Ureter (tissue), 1 donor: ENCODE measurements at regions not wholly inside any gene's neighbourhood (a gene's known extent, or its start where the extent isn't known, plus 50 kb on each side); places are given as distances from the start of the nearest gene placed in this dataset.
"Not testable (repeated sequence)": the region's sequence is repeated elsewhere in the genome, so short reads cannot be mapped to it uniquely, and the experiment has no call there.

Experiments
- DNase-seq: peaks from one replicate; pipeline ENCODE4 v3.0.0-alpha.2; 2020; ENCODE audit warnings: low spot score
- donor health status: DM: yes; HTN: yes; CAD: no.

DNA sequence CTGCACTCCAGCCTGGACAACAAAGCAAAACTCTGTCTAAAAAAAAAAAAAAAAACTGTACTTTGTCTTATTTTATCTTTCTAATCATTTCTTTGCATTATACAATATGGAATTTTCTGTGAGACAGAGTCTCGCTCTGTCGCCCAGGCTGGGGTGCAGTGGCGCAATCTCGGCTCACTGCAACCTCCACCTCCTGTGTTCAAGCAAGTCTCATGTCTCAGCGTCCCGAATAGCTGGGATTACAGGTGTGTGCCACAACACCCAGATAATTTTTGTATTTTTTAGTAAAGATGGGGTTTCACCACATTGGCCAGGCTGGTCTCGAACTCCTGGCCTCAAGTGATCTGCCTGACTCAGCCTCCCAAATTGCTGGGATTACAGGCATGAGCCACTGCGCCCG is 90.0 kb downstream of the MRPL14 start:
- DNase-seq, result not testable (repeated sequence)

DNA sequence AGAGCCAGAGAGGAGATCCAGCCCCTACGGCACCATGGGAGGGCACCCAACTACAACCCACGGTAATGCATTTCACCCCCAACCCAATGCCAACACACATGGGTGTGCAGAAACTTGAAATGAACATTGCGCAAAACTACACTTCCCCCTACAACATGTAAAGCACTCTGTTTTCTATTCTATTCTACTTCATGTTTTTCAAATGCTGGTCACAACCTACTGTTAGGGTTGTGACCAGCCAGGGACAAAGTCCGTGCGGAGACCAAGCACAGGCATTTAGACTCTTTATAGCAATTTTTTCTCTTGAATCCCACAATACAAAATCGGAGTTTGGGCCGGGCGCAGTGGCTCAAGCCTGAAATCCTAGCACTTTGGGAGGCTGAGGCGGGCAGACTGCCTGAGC is 90.6 kb downstream of the MRPL14 start:
- peak; percentile 39 for DNase-seq

- peak; percentile 33 for DNase-seq
These were observed 91.1 kb downstream of the MRPL14 start for GRCh38 chr6:44036196-44036595.

DNA sequence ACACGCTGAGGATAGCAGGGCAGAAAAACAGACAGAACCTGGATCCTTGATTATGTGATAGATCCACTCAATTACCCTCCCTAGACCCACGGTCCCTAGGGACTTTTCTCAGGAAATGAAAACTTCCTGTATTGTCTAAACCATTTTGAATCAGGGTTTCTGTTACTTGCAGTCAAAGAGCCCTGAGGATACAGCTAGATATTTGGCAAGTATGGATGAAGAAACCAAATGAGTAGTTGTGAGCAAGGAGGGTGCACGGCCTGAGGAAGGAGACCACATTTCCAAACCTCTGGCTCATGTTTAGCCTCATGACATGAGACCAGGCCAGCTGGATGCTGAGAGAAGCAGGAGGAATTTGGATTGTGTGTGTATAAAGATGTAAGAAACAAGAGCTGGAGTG is 91.6 kb downstream of the MRPL14 start:
- peak; percentile 39 for DNase-seq

DNA sequence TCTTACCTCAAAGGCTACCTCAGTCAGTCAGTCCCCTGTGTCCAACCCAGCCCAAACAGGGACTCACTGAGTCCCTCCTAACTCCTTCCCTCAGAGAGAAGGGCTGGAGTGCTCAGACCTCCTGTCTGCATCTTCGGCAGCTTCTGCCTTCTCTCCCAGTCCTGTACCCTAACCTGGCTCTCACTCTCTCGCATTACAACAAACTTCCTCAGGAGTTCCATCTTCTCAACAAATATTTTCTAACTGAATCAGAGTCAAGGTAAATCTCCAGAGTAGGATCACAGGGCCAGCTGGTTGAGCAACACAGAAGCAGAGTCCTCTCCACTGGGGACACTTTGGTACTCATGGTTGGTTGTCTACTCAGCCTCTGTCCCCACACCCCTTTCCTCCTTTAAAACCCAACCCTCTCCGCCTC is 92.3 kb downstream of the MRPL14 start:
- DNase-seq, result no peak

DNA sequence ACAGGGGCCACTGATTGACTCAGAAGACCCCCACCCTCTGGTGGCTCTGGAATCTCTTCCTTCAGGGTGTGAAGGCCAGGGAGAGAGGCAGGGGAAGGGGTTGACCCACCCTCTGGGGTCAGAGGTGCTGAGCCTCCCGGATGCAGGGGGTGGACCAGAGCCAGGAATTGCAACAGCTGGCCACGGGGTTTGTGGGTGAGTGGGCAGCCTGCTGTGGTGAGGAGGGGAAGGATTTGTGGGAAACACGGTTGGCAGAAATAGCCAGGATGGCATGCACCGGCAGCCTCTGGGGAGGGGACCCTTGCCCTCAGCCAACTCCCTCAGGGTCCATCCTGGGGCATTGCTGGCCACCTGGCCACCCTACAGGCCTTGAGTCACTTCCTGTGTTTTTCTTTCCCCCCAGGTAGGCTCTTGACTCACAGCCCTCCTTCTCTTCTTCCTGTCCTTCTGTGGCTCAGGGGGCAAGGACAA is 92.8 kb downstream of the MRPL14 start:
- peak; percentile 36 for DNase-seq

GRCh38 chr6:44030812-44031454 is 96.3 kb downstream of the MRPL14 start:
- no peak for DNase-seq

DNA sequence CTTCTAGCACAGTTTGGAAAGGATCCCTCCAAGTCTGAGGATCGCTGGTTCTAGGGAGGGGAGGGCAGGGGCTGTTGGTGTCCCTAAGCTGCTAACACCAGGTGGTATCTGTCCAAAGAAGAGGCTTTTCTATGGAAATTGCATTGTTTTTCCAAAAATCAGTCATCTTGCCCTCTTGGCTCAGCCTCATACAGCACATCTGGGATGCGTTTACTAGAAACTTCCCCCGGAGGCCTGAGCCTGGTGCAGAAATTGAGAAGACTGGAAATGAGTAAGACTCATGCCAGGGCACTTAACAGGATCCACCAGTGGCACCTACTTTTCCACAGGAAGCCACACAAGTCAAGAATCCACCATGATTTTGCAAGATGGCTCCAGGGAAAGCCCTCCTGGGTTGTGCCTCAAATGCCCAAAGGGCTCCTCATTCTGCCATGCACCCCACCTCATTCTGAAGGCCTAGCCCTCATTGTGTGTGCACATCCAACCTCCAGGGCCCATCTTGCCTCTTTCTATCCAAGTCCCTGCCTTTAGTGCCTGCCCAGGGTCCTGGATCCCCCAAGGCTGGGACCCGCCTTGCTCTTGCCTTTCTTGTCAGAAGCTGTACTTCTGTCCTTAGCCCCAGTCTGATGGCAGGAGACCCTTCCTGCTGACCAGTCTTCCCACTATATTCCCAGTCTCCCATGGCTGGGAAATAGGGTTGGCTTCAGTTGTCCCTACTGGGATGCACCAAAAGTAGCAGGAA is 97.6 kb downstream of the MRPL14 start:
- no peak for DNase-seq

DNA sequence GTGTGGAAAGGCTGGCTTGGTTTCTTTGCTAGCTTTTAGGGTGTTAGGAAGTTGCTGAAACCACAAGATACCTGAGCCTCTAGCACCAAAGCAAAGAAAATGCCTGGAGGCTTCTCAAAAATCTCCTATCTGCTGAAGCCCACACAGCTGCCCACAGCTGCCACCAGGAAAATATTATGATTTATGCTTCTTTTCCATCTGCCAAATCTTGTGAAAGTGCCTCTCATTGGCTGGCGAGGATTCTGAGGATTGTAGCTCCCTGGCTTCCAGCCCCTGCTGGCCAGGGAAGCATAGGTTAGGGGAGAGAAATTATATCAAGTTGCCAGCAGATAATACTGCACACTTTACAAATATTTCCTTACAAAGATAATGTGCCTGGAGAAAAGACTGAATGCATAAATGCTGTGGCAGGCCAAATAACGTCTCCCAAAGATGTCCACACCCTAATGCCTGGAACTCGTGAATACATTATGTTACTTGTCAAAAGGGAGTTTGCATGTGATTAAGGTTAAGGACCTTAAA is 98.4 kb downstream of the MRPL14 start:
- DNase-seq, result no peak

DNA sequence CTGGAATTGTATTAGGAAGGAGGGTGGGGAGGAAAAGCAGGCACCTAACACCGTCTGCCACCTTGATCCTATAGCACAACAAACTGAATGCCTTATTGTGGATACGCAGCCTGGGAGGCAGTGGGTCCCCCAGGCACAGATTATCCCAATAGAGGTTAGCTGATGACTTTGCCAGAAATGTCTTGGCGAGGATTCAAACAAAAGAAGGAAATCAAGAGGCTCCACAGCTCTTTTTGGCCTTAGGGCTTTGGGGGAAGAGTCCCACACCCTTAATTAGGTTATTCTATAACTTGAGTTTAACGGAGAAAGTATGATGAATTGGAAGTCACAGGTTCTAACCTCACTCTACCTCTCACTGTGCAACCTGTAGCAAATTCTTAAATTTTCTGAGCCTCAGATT is 102.0 kb downstream of the MRPL14 start:
- no peak for DNase-seq

DNA sequence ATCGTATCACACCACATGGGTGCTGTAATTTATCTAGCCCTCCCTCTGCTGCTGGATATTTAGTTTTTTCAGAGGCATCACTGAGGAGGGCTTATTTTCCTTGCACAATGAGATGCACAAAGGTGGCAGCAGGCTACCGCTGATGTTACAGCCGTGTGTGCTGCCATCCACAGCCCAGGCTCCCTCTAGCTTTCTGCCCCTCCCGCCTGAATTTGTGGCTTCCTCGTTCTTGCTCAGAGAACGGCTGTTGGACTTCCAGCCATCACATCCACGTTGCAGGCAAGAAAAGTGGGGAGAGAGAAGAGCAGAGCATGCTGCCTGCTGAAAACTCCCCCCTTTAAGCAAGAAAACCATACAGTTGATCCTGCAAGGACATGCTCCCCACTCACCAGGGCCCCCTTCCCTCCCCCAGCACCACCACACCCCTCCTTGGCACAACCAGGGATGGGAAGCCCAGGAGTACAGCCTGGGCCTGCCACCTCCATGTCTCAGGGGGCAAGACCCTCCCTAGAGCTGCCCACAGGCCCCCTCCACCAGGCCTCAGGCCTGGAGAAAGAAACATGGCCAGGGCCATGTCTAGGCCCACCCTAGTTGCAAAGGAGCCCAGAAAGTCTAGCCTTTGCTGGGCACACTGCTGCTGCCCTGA is 102.6 kb downstream of the MRPL14 start:
- no peak for DNase-seq

GRCh38 chr6:44023586-44024454 is 103.4 kb downstream of the MRPL14 start:
- no peak for DNase-seq

DNA sequence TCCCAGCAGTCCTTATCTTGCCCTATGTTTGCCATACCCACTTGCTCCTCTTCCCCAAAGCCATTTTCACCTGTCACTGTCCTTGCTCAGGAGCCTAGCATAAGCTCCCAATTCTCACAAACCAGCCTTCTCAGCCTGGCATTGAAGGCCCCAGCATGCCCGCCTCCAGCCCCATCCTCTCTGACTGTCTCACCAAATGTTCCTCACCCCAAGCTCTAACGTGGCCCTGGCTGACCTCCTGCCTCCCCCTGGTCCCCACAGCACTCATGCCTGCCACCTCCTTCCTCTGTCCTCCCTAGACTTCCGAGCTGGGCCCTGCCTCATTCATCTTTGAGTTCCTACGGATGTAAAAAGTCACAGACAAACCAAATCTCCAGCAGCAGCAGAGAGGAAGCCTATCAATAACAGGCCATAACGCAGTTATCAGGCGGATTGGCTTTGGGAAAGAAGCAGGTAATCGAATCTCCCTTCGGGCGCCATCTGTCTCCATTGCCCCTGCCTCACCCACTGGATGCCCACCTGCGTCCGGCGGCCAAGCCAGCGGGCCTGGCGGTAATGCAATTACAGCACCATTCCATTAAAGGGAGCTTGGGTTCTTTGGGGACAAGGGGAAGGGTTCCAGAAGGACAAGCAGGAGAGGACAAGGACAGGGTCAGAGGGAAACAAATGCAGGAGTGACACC is 104.4 kb downstream of the MRPL14 start:
- no peak for DNase-seq

GRCh38 chr6:44022296-44022661 is 105.0 kb downstream of the MRPL14 start:
- no peak for DNase-seq

GRCh38 chr6:44021589-44022295 is 105.5 kb downstream of the MRPL14 start:
- no peak for DNase-seq

GRCh38 chr6:44020664-44021425 is 106.4 kb downstream of the MRPL14 start:
- peak; percentile 24 for DNase-seq

DNA sequence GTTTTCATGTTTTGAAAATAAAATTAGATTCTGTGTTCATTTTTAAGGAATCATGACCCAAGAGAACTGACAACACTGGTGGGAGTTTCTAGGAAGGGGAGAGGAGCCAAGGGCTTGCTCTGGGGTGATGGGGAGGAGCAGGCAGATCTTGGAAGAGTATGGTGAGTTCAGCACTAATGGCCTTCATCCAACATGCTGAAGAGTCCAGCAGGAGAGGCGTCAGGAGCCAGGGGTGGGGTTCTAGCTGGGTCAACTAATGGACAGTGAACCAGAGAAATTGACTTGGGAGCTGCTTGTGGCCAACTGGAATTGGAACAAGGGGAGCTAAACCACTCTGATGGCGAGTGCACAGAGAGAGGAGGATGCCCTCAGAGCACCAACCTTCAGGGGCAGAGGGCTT is 107.1 kb downstream of the MRPL14 start:
- DNase-seq, result no peak

DNA sequence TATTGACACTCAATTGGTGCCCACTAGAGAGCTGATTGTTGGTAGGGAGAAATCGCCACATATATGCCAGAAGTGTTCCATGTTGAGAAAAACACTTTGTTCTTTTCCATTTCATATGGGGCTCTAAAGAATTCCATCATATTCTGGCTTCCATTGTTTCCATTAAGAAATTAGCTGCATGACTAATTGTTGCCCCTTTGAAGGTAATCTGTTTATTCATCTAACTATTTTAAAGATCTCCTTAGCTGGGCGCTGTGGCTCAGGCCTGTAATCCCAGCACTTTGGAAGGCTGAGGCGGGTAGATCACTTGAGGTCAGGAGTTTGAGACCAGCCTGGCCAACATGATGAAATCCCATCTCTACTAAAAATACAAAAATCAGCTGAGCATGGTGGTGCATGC is 109.9 kb downstream of the MRPL14 start:
- not testable (repeated sequence) for DNase-seq

DNA sequence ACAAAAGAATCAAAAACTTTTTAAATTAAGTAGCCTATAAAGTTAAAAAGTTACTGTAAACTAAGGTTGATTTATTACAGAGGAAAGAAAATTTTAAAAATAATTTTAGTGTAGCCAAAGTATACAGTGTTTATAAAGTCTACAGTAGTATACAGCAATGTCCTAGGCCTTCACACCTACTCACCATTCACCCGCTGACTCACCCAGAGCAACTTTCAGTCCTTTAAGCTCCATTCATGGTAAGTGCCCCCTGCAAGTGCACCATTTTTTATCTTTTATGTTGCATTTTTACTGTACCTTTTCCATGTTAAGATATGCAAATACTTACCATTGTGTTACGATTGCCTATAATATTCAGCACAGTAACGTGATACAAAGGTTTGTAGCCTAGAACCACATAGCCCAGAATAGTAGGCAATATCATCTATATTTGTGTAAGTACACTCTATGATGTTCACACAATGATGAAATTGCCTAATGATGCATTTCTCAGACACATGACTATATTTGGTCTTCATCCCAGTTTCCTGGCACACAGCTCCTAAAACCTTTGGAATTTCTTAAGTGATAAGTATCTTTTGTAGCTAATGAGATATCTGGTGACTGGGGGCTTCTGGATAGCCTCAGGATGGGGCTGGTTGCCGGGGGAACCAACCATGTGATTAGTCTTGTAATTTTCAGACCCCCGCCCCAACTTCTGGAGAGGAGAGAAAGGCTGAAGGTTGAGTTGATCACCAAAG is 111.0 kb downstream of the MRPL14 start:
- no peak for DNase-seq
